ENCODE measurements at regions not wholly inside any gene's neighbourhood (a gene's known extent, or its start where the extent isn't known, plus 50 kb on each side); places are given as distances from the start of the nearest gene placed in this dataset.

GRCh38 chr15:69748576-69749185, 296.1 kb downstream of the RPLP1 start:
- TF ChIP-seq SREBF2 (IDR thresholded peaks at IDR 0.05) (no peak), GATA3 (IDR thresholded peaks at IDR 0.05; ENCODE audit: borderline replicate concordance) (no peak), CTCF (IDR thresholded peaks at IDR 0.05) (no peak), RAD21 (conservative IDR thresholded peaks at IDR 0.05 in 1 of 2, IDR thresholded peaks at IDR 0.05 in 1 of 2) (no peak), BCL3 (IDR thresholded peaks at IDR 0.05) (no peak)
